ENCODE measurements at regions not wholly inside any gene's neighbourhood (a gene's known extent, or its start where the extent isn't known, plus 50 kb on each side); places are given as distances from the start of the nearest gene placed in this dataset.

DNA sequence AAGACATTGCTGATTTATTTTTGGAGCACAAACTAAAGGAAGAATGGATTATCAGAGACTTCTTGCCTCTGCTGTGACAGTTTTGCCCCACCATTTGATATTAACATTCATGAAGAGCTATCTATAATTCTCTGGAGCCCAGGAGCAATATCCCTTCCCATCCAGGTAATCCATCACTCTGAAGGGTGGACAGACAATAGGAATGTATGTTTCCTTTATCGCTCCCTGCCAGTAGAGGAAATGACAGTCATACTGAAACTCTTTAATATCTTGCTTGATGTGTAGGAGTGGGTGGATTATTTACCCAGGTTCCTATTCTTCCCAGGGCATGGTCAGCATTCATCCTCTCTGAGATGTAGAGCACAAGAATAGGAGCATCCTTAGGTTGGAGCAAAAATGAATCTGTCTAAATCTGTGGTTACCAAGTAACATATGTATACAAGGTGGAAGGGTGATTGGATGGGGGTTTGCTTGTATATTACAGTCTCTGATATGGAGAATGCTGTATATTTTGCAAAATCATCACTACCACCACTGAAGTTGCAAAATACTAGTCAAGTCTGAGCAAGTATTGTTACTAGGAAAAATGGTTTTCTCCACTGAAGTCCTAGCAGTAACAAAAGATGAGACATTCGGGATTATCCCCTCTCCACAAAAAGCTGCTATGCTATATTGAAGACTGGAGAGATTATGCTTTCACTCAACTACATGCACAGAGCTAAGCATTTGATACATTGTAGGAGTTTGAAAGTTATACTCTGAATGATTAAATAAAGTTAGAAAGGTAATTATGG is 151.6 kb downstream of the CBLL2 start:
- no peak for DNase-seq
- H3K27me3 ChIP-seq: no peaks in the 10 kb centered on the region
- H3K4me3 ChIP-seq: no peak overlapping the region
- H3K9me3 ChIP-seq (replicated peaks): no peaks in the 10 kb centered on the region
- no peaks in the 10 kb centered on the region for H3K4me1 ChIP-seq
- no peaks in the 10 kb centered on the region for H3K36me3 ChIP-seq
- no peak overlapping the region for H3K27ac ChIP-seq

GRCh38 chrX:22424919-22425318 is 152.2 kb downstream of the CBLL2 start:
- Histone ChIP-seq H3K36me3 (no peaks in the 10 kb centered on the region), H3K4me3 (no peak overlapping the region), H3K27me3 (no peaks in the 10 kb centered on the region), H3K27ac (no peak overlapping the region), H3K4me1 (no peaks in the 10 kb centered on the region), H3K9me3 (replicated peaks) (no peaks in the 10 kb centered on the region)
- DNase-seq: no peak

- Histone ChIP-seq H3K9me3 (replicated peaks) (no peaks in the 10 kb centered on the region), H3K4me1 (no peaks in the 10 kb centered on the region), H3K27ac (no peak overlapping the region), H3K36me3 (no peaks in the 10 kb centered on the region), H3K4me3 (no peak overlapping the region), H3K27me3 (no peaks in the 10 kb centered on the region)
- DNase-seq: no peak
These were observed 157.0 kb downstream of the CBLL2 start for GRCh38 chrX:22429704-22430103.

DNA sequence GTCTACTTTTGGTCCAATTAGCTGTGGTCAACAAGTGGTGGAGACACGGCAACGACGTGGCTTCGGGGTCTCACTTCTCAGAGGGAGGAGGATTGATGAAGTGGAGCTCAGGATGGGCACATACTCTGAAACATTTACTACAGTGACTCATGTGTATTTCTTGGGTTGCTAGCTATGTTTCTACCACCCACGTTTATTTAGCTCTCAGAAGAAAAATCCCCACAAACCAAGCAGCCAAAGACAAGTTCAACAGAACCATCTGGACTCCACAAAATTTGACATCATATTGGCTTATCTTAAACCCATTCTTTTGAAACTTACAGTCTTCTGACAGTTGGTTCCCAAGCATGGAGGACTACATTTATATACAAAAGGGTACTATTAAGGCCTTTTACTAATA is 158.0 kb downstream of the CBLL2 start:
- Histone ChIP-seq H3K4me1 (no peaks in the 10 kb centered on the region), H3K9me3 (replicated peaks) (no peaks in the 10 kb centered on the region), H3K27me3 (no peaks in the 10 kb centered on the region), H3K4me3 (no peak overlapping the region), H3K36me3 (no peaks in the 10 kb centered on the region), H3K27ac (no peak overlapping the region)
- DNase-seq: no peak

DNA sequence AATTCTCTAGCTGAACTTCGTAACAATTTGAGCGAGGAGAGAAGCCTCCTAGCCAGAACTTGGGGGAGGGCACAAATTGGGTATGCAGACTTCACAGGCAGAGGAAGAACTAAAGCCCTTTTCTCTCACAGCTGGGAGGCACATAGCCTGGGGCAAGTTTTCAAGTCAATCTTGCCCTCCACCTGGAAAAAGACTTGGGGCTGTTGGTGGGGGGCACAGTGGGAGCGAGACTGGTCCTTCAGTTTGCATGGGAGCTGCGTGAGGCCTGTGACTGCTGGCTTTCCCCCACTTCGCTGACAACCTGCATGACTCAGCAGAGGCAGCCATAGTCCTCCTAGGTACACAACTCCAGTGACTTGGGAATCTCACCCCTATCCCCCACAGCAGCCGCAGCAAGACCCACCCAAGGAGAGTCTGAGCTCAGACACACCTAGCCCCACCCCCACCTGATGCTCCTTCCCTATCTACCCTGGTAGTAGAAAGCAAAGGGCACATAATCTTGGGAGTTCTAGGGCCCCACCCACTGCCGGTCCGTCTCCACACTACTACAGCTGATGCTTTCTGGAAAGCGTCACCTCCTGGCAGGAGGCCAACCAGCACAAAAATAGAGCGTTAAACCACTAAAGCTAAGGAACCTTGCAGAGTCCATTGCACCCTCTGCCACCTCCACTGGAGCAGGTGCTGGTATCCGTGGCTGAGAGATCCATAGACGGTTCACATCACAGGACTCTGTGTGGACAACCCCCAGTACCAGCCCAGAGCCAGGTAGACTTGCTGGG is 160.8 kb downstream of the CBLL2 start:
- H3K36me3 ChIP-seq: no peaks in the 10 kb centered on the region
- no peak overlapping the region for H3K4me3 ChIP-seq
- DNase-seq: peak; percentile 38 to 42
- no peak overlapping the region for H3K27ac ChIP-seq
- H3K27me3 ChIP-seq: no peaks in the 10 kb centered on the region
- H3K4me1 ChIP-seq: no peaks in the 10 kb centered on the region
- H3K9me3 ChIP-seq (replicated peaks): no peaks in the 10 kb centered on the region

GRCh38 chrX:22445880-22446279 is 173.2 kb downstream of the CBLL2 start:
- H3K27me3 ChIP-seq: no peaks in the 10 kb centered on the region
- H3K27ac ChIP-seq: no peak overlapping the region
- H3K4me3 ChIP-seq: no peak overlapping the region
- H3K36me3 ChIP-seq: no peaks in the 10 kb centered on the region
- no peak for DNase-seq
- no peaks in the 10 kb centered on the region for H3K9me3 ChIP-seq (replicated peaks)
- no peaks in the 10 kb centered on the region for H3K4me1 ChIP-seq

- no peaks in the 10 kb centered on the region for H3K36me3 ChIP-seq
- H3K9me3 ChIP-seq (replicated peaks): no peaks in the 10 kb centered on the region
- no peaks in the 10 kb centered on the region for H3K27me3 ChIP-seq
- DNase-seq: no peak
- no peaks in the 10 kb centered on the region for H3K4me1 ChIP-seq
- no peak overlapping the region for H3K4me3 ChIP-seq
- no peak overlapping the region for H3K27ac ChIP-seq
These were observed 190.2 kb downstream of the CBLL2 start for GRCh38 chrX:22462959-22463358.

GRCh38 chrX:22467571-22467970 is 194.9 kb downstream of the CBLL2 start:
- no peaks in the 10 kb centered on the region for H3K9me3 ChIP-seq (replicated peaks)
- H3K27ac ChIP-seq: no peak overlapping the region
- no peaks in the 10 kb centered on the region for H3K4me1 ChIP-seq
- no peak overlapping the region for H3K4me3 ChIP-seq
- DNase-seq: no peak
- H3K27me3 ChIP-seq: no peaks in the 10 kb centered on the region
- no peaks in the 10 kb centered on the region for H3K36me3 ChIP-seq

DNA sequence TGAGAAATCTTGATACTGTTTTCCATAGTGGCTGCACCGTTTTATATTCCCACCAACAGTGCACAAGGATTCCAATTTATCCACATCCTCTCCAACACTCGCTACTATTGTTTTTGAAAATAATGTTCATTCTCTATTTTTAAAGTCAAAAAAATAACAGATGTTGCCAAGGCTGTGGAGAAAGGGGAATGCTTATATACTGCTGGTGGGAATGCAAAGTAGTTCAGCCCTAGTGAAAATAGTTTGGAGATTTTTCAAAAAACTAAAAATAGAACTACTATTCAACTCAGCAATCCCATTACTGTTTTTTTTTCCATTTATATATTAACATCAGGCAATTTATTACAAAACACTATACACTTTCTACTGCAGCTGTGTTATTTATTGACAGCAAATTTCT is 208.7 kb downstream of the CBLL2 start:
- H3K9me3 ChIP-seq (replicated peaks): no peaks in the 10 kb centered on the region
- no peak overlapping the region for H3K27ac ChIP-seq
- H3K27me3 ChIP-seq: no peaks in the 10 kb centered on the region
- H3K36me3 ChIP-seq: no peaks in the 10 kb centered on the region
- no peak overlapping the region for H3K4me3 ChIP-seq
- no peaks in the 10 kb centered on the region for H3K4me1 ChIP-seq
- no peak for DNase-seq

DNA sequence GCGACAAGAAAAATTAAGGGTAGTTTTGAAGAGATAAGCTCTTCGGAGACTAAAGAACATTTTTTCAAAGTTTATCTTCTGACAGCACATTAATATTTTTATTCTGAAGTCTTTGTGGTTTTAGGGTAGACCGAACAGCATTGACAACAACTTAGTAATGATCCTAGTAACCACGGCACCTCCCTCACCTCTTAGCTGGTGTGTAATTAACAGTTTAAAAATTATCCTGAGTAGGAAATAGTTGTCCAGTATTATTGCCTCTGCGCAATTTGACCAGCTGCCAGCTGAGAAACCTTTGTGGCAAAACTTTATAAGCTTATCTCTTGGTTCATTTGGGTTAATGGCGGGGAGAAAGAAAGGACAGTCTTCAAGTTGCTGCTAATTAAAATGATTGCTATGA is 213.6 kb downstream of the CBLL2 start:
- H3K36me3 ChIP-seq: no peaks in the 10 kb centered on the region
- DNase-seq: no peak

GRCh38 chrX:22516893-22517292 is 244.2 kb downstream of the CBLL2 start:
- Histone ChIP-seq H3K36me3 (no peaks in the 10 kb centered on the region), H3K4me3 (no peak overlapping the region), H3K9me3 (replicated peaks) (no peaks in the 10 kb centered on the region), H3K4me1 (no peaks in the 10 kb centered on the region), H3K27me3 (no peaks in the 10 kb centered on the region), H3K27ac (no peak overlapping the region)
- DNase-seq: peak in 1 of 2 experiments; percentile 9

More for the DNA sequence above, 213.6 kb downstream of the CBLL2 start:
- H3K27ac ChIP-seq: no peak overlapping the region
- no peaks in the 10 kb centered on the region for H3K4me1 ChIP-seq
- no peaks in the 10 kb centered on the region for H3K9me3 ChIP-seq (replicated peaks)
- H3K27me3 ChIP-seq: no peaks in the 10 kb centered on the region
- no peak overlapping the region for H3K4me3 ChIP-seq

DNA sequence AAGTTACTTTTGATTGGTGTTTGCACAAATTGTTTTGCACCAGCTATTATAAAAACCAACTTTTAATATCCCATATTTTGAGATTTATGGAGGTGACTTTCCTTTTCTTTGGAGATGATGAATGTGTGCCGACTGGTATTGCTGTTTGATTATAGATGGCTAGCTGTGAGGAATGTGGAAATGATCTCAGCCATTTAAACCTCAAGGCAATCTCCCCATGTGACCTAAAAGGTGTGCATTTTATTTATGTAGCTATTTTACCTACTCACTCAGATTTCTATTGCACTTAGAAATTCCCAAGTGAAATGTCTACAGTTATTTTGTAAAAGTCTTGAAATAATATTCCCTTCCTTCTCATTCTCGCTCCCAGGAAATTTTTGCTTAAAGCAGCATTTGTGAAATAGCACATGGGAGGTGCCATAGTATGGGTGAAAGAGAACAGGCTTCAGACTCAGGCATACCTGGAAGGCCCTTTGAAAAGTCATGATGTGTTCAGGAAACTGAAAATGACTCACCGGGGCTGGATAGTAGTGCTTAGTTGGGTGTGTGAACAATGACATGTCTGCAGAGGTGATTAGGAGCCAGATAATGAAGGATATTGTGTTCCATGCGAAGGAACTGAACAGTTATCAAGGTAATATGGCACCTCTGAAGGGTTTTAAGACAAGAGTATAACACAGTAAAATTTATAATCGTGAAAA is 247.6 kb downstream of the CBLL2 start:
- Histone ChIP-seq H3K4me1 (no peaks in the 10 kb centered on the region), H3K9me3 (replicated peaks) (no peaks in the 10 kb centered on the region), H3K4me3 (no peak overlapping the region), H3K27ac (no peak overlapping the region), H3K27me3 (no peaks in the 10 kb centered on the region), H3K36me3 (no peaks in the 10 kb centered on the region)
- no peak for DNase-seq

GRCh38 chrX:22526339-22526738 is 253.6 kb downstream of the CBLL2 start:
- Histone ChIP-seq H3K27me3 (no peaks in the 10 kb centered on the region), H3K36me3 (no peaks in the 10 kb centered on the region), H3K9me3 (replicated peaks) (no peaks in the 10 kb centered on the region), H3K4me3 (no peak overlapping the region), H3K4me1 (no peaks in the 10 kb centered on the region), H3K27ac (no peak overlapping the region)
- DNase-seq: no peak

GRCh38 chrX:22527302-22527701 is 254.6 kb downstream of the CBLL2 start:
- H3K27me3 ChIP-seq: no peaks in the 10 kb centered on the region
- no peaks in the 10 kb centered on the region for H3K36me3 ChIP-seq
- no peaks in the 10 kb centered on the region for H3K9me3 ChIP-seq (replicated peaks)
- no peaks in the 10 kb centered on the region for H3K4me1 ChIP-seq
- H3K4me3 ChIP-seq: no peak overlapping the region
- DNase-seq: no peak
- H3K27ac ChIP-seq: no peak overlapping the region

GRCh38 chrX:22533898-22534297 is 261.2 kb downstream of the CBLL2 start:
- no peak for DNase-seq
- H3K9me3 ChIP-seq (replicated peaks): no peaks in the 10 kb centered on the region
- H3K27me3 ChIP-seq: no peaks in the 10 kb centered on the region
- no peaks in the 10 kb centered on the region for H3K4me1 ChIP-seq
- no peak overlapping the region for H3K27ac ChIP-seq
- no peaks in the 10 kb centered on the region for H3K36me3 ChIP-seq
- H3K4me3 ChIP-seq: no peak overlapping the region

Measured in SJCRH30 (cell line).